Duodenal mucosa (tissue), 2 donors: ENCODE measurements at regions not wholly inside any gene's neighbourhood (a gene's known extent, or its start where the extent isn't known, plus 50 kb on each side); places are given as distances from the start of the nearest gene placed in this dataset.

Source experiments
- H3K27ac ChIP-seq: one replicate; pipeline ENCODE4 v1.7.0; 2013; ENCODE audit warnings: low read depth, low read length
- H3K27me3 ChIP-seq, 2 donors: one replicate each; pipeline ENCODE4 v1.7.0; 2013; ENCODE audit warnings: low read length in 2 of 2, control low read depth in 1 of 2; ENCODE audit not compliant: insufficient read depth in 2 of 2, control insufficient read depth in 1 of 2
- H3K36me3 ChIP-seq, 2 donors: one replicate each; pipeline ENCODE4 v1.7.0; 2013; ENCODE audit warnings: low read length in 2 of 2, control low read depth in 1 of 2; ENCODE audit not compliant: insufficient read depth in 2 of 2, control insufficient read depth in 1 of 2
- H3K4me1 ChIP-seq, 2 donors: one replicate each; pipeline ENCODE4 v1.7.0; 2013; ENCODE audit warnings: low read length in 2 of 2, control low read depth in 1 of 2; ENCODE audit not compliant: insufficient read depth in 2 of 2, control insufficient read depth in 1 of 2
- H3K4me3 ChIP-seq, 2 donors: one replicate each; pipeline ENCODE4 v1.7.0; 2013; ENCODE audit warnings: low read length in 2 of 2, low read depth in 1 of 2
- H3K9ac ChIP-seq, 2 donors: one replicate each; pipeline ENCODE4 v1.7.0; 2013; ENCODE audit warnings: low read length in 2 of 2, low read depth in 1 of 2
- H3K9me3 ChIP-seq, 2 donors: one replicate each; pipeline ENCODE4 v1.7.0; 2013; ENCODE audit warnings: low read length in 2 of 2, control low read depth in 1 of 2; ENCODE audit not compliant: control insufficient read depth in 1 of 2

GRCh38 chr3:106272302-106272701, 403.5 kb upstream of the CBLB start:
- H3K4me1 ChIP-seq = no peaks in the 10 kb centered on the region
- no peak overlapping the region for H3K9ac ChIP-seq
- H3K4me3 ChIP-seq = no peak overlapping the region
- no peaks in the 10 kb centered on the region for H3K9me3 ChIP-seq
- no peaks in the 10 kb centered on the region for H3K36me3 ChIP-seq
- H3K27ac ChIP-seq = no peak overlapping the region
- H3K27me3 ChIP-seq = no peaks in the 10 kb centered on the region

GRCh38 chr3:106275592-106275991, 406.8 kb upstream of the CBLB start:
- no peak overlapping the region for H3K9ac ChIP-seq
- H3K4me3 ChIP-seq = no peak overlapping the region
- no peaks in the 10 kb centered on the region for H3K27me3 ChIP-seq
- no peaks in the 10 kb centered on the region for H3K36me3 ChIP-seq
- no peak overlapping the region for H3K27ac ChIP-seq
- no peaks in the 10 kb centered on the region for H3K9me3 ChIP-seq
- no peaks in the 10 kb centered on the region for H3K4me1 ChIP-seq

- no peak overlapping the region for H3K27ac ChIP-seq
- no peaks in the 10 kb centered on the region for H3K9me3 ChIP-seq
- H3K36me3 ChIP-seq = no peaks in the 10 kb centered on the region
- H3K4me1 ChIP-seq = no peaks in the 10 kb centered on the region
- no peak overlapping the region for H3K9ac ChIP-seq
- H3K27me3 ChIP-seq = no peaks in the 10 kb centered on the region
- no peak overlapping the region for H3K4me3 ChIP-seq
Measured at GRCh38 chr3:106276151-106276550, 407.3 kb upstream of the CBLB start.

GRCh38 chr3:106276755-106277612, 408.2 kb upstream of the CBLB start:
- no peaks in the 10 kb centered on the region for H3K27me3 ChIP-seq
- H3K27ac ChIP-seq = no peak overlapping the region
- no peaks in the 10 kb centered on the region for H3K9me3 ChIP-seq
- no peak overlapping the region for H3K9ac ChIP-seq
- no peaks in the 10 kb centered on the region for H3K4me1 ChIP-seq
- H3K36me3 ChIP-seq = no peaks in the 10 kb centered on the region
- no peak overlapping the region for H3K4me3 ChIP-seq

- H3K4me3 ChIP-seq = no peak overlapping the region
Measured at GRCh38 chr3:106277731-106278130, 408.9 kb upstream of the CBLB start.

GRCh38 chr3:106281221-106281620, 412.4 kb upstream of the CBLB start:
- no peak overlapping the region for H3K4me3 ChIP-seq
- H3K27me3 ChIP-seq = no peaks in the 10 kb centered on the region
- H3K4me1 ChIP-seq = no peaks in the 10 kb centered on the region
- no peak overlapping the region for H3K27ac ChIP-seq
- no peak overlapping the region for H3K9ac ChIP-seq
- no peaks in the 10 kb centered on the region for H3K9me3 ChIP-seq
- no peaks in the 10 kb centered on the region for H3K36me3 ChIP-seq

More at GRCh38 chr3:106277731-106278130, 408.9 kb upstream of the CBLB start:
- no peaks in the 10 kb centered on the region for H3K27me3 ChIP-seq
- no peak overlapping the region for H3K9ac ChIP-seq
- H3K27ac ChIP-seq = no peak overlapping the region
- no peaks in the 10 kb centered on the region for H3K4me1 ChIP-seq
- no peaks in the 10 kb centered on the region for H3K36me3 ChIP-seq
- H3K9me3 ChIP-seq = no peaks in the 10 kb centered on the region

- H3K4me1 ChIP-seq = no peaks in the 10 kb centered on the region
- H3K9me3 ChIP-seq = no peaks in the 10 kb centered on the region
- H3K36me3 ChIP-seq = no peaks in the 10 kb centered on the region
- H3K4me3 ChIP-seq = no peak overlapping the region
- H3K27ac ChIP-seq = no peak overlapping the region
- H3K9ac ChIP-seq = no peak overlapping the region
- H3K27me3 ChIP-seq = no peaks in the 10 kb centered on the region
Measured at GRCh38 chr3:106282943-106283342, 414.1 kb upstream of the CBLB start.

- no peaks in the 10 kb centered on the region for H3K4me1 ChIP-seq
- no peak overlapping the region for H3K9ac ChIP-seq
- no peaks in the 10 kb centered on the region for H3K9me3 ChIP-seq
- H3K27ac ChIP-seq = no peak overlapping the region
- no peaks in the 10 kb centered on the region for H3K36me3 ChIP-seq
- H3K27me3 ChIP-seq = no peaks in the 10 kb centered on the region
- H3K4me3 ChIP-seq = no peak overlapping the region
Measured at GRCh38 chr3:106288781-106289180, 420.0 kb upstream of the CBLB start.

- no peaks in the 10 kb centered on the region for H3K27me3 ChIP-seq
- no peaks in the 10 kb centered on the region for H3K36me3 ChIP-seq
- no peaks in the 10 kb centered on the region for H3K9me3 ChIP-seq
- H3K4me1 ChIP-seq = no peaks in the 10 kb centered on the region
- no peak overlapping the region for H3K27ac ChIP-seq
- no peak overlapping the region for H3K9ac ChIP-seq
- no peak overlapping the region for H3K4me3 ChIP-seq
Measured at GRCh38 chr3:106290304-106290997, 421.6 kb upstream of the CBLB start.

- no peaks in the 10 kb centered on the region for H3K4me1 ChIP-seq
Measured at GRCh38 chr3:106293161-106293560, 424.3 kb upstream of the CBLB start.

More at GRCh38 chr3:106293161-106293560, 424.3 kb upstream of the CBLB start:
- no peak overlapping the region for H3K9ac ChIP-seq
- no peaks in the 10 kb centered on the region for H3K27me3 ChIP-seq
- no peak overlapping the region for H3K4me3 ChIP-seq
- H3K36me3 ChIP-seq = no peaks in the 10 kb centered on the region
- H3K27ac ChIP-seq = no peak overlapping the region
- no peaks in the 10 kb centered on the region for H3K9me3 ChIP-seq
